A549 (cell line): ENCODE measurements at regions not wholly inside any gene's neighbourhood (a gene's known extent, or its start where the extent isn't known, plus 50 kb on each side); places are given as distances from the start of the nearest gene placed in this dataset.

Source experiments
- ATAC-seq, 2 experiments: fragments of 200-7000 bp in 1 of 2; fragments of >200 bp in 1 of 2; cut with Nextera tagmentation in 1 of 2; cut with Tn5 transposase in 1 of 2; 3 replicates each; pipeline versions ENCODE4 v1.8.0 to v1.9.1; 2018 to 2020; ENCODE audit warnings: mild to moderate bottlenecking in 1 of 2, moderate library complexity in 1 of 2
- CTCF ChIA-PET: fragments of 300-600 bp; sonication (Branson Sonifier 250); formaldehyde crosslinking; extraction: SDS; loops from one replicate; lab custom pipeline; 2021; ENCODE audit warnings: antibody characterized with exemption, inconsistent platforms; lab: Yijun Ruan, JAX
- POLR2A ChIA-PET: fragments of 350-600 bp; formaldehyde crosslinking; extraction: SDS; loops from one replicate; lab custom pipeline; 2021; ENCODE audit warnings: antibody characterized with exemption, inconsistent platforms; lab: Yijun Ruan, JAX
- DNase-seq, 2 experiments: peaks; one replicate each; pipeline versions ENCODE4 v3.0.0 to v3.0.0-alpha.2; 2011 to 2016; ENCODE audit warnings: low read depth in 1 of 2, low spot score in 1 of 2
- FAIRE-seq: peaks from 2 replicates; lab custom pipeline; 2011; peaks lifted over from hg19 to GRCh38; lab: Jason Lieb, UNC
- H3K27ac ChIP-seq, 2 experiments: fragments of >200 bp; sonication (Bioruptor Twin); formaldehyde crosslinking; 3 replicates each; pipeline ENCODE4 v1.5.1; 2016 to 2017
- H3K4me1 ChIP-seq: fragments of >200 bp; sonication (Bioruptor Twin); formaldehyde crosslinking; 3 replicates; pipeline ENCODE4 v1.6.1; 2016
- H3K4me2 ChIP-seq: fragments of >200 bp; sonication (Bioruptor Twin); formaldehyde crosslinking; 3 replicates; pipeline ENCODE4 v1.6.1; 2016
- H3K4me3 ChIP-seq: fragments of >200 bp; sonication (Bioruptor Twin); formaldehyde crosslinking; 3 replicates; pipeline ENCODE4 v1.5.1; 2016
- H3K9me3 ChIP-seq: fragments of >200 bp; sonication (Bioruptor Twin); formaldehyde crosslinking; 3 replicates; pipeline ENCODE4 v1.6.1; 2016
- BHLHE40 ChIP-seq: IDR thresholded peaks from 2 replicates; pipeline ENCODE4 v1.6.1; 2012; ENCODE audit warnings: low read depth, low read length, inconsistent platforms
- CBX2 ChIP-seq: fragments of 200-600 bp; sonication (generic); IDR thresholded peaks from 2 replicates; pipeline ENCODE4 v1.6.1; 2016; ENCODE audit warnings: low read depth, mild to moderate bottlenecking, borderline replicate concordance
- CHD2 ChIP-seq: fragments of 150-350 bp; IDR thresholded peaks from 2 replicates; pipeline ENCODE4 v1.6.1; 2014; ENCODE audit warnings: low read length; ENCODE audit not compliant: partially characterized antibody
- CTCF ChIP-seq: fragments of >200 bp; sonication (Bioruptor Twin); formaldehyde crosslinking; IDR thresholded peaks from 3 replicates; pipeline ENCODE4 v1.5.1; 2016
- EP300 ChIP-seq, 2 experiments: fragments of >200 bp; sonication (Bioruptor Twin); formaldehyde crosslinking; IDR thresholded peaks; 2 replicates in 1 of 2; 3 replicates in 1 of 2; pipeline ENCODE4 v1.6.1; 2016 to 2017
- ESRRA ChIP-seq: fragments of 150-350 bp; IDR thresholded peaks from 2 replicates; pipeline ENCODE4 v1.6.1; 2014; ENCODE audit warnings: mild to moderate bottlenecking, low read length, borderline replicate concordance
- FOSL2 ChIP-seq, 2 experiments: fragments of 450-650 bp in 1 of 2; fragments of >200 bp in 1 of 2; sonication (Bioruptor Twin) in 1 of 2; formaldehyde crosslinking; IDR thresholded peaks; 2 replicates each; pipeline versions ENCODE4 v1.5.0 to v1.6.1; 2016 to 2020; ENCODE audit warnings: mild to moderate bottlenecking in 1 of 2, moderate library complexity in 1 of 2
- FOXS1 ChIP-seq: fragments of 250-450 bp; sonication (Bioruptor Pico); IDR thresholded peaks from 2 replicates; pipeline ENCODE4 v1.5.0; 2020; ENCODE audit warnings: mild to moderate bottlenecking, moderate library complexity
- HMGXB4 ChIP-seq: fragments of 250-450 bp; sonication (Bioruptor Pico); IDR thresholded peaks from 2 replicates; pipeline ENCODE4 v1.5.0; 2021; ENCODE audit warnings: mild to moderate bottlenecking, moderate library complexity, borderline replicate concordance
- HOXB13 ChIP-seq: fragments of 250-450 bp; sonication (Bioruptor Pico); IDR thresholded peaks from 2 replicates; pipeline ENCODE4 v1.5.0; 2020; ENCODE audit warnings: low read depth, mild to moderate bottlenecking, moderate library complexity
- MAFK ChIP-seq: fragments of 450-650 bp; IDR thresholded peaks from 2 replicates; pipeline ENCODE4 v1.6.1; 2014; ENCODE audit not compliant: partially characterized antibody
- NPAS2 ChIP-seq: fragments of 250-450 bp; sonication (Bioruptor Pico); IDR thresholded peaks from 2 replicates; pipeline ENCODE4 v1.8.0; 2022; ENCODE audit warnings: mild to moderate bottlenecking, moderate library complexity, borderline replicate concordance
- NR3C1 ChIP-seq: fragments of >200 bp; sonication (Bioruptor Twin); formaldehyde crosslinking; IDR thresholded peaks from 3 replicates; pipeline ENCODE4 v1.6.1; 2017
- POLR2A ChIP-seq: IDR thresholded peaks from 2 replicates; pipeline ENCODE4 v1.6.1; 2012; ENCODE audit warnings: mild to moderate bottlenecking, low read length
- RAD21 ChIP-seq, 2 experiments: fragments of >200 bp in 1 of 2; sonication (Bioruptor Twin) in 1 of 2; formaldehyde crosslinking in 1 of 2; IDR thresholded peaks in 1 of 2; conservative IDR thresholded peaks in 1 of 2; 2 replicates in 1 of 2; 3 replicates in 1 of 2; pipeline ENCODE4 v1.6.1; 2012 to 2018; ENCODE audit warnings: inconsistent platforms in 1 of 2
- USF2 ChIP-seq: fragments of 450-650 bp; IDR thresholded peaks from 2 replicates; pipeline ENCODE4 v1.6.1; 2014; ENCODE audit warnings: antibody characterized with exemption
- ZC3H11A ChIP-seq: fragments of 450-650 bp; IDR thresholded peaks from 2 replicates; pipeline ENCODE4 v1.6.1; 2014; ENCODE audit warnings: antibody characterized with exemption, mild to moderate bottlenecking
- ZNF302 ChIP-seq: fragments of 250-450 bp; sonication (Bioruptor Pico); IDR thresholded peaks from 2 replicates; pipeline ENCODE4 v1.9.0; 2021; ENCODE audit warnings: inconsistent platforms, mild to moderate bottlenecking, moderate library complexity
- WGBS: methylation state at CpG from one replicate; pipeline ENCODE4 v1.1.6; 2017; ENCODE audit errors: missing lambda C conversion rate; 5-methylcytosine and 5-hydroxymethylcytosine counted together
- TF ChIP-seq, protein P1 (sequence below): fragments of 200-600 bp; sonication (generic); IDR thresholded peaks from 2 replicates; pipeline ENCODE4 v1.6.1; 2016; ENCODE audit warnings: antibody characterized with exemption, mild to moderate bottlenecking, moderate library complexity
- TF ChIP-seq, protein P2 (sequence below): IDR thresholded peaks from 2 replicates; pipeline ENCODE4 v1.6.1; 2012; ENCODE audit warnings: low read depth, borderline replicate concordance

GRCh38 chr13:50585674-50586413 lies 257.6 kb downstream of the DLEU7 start:
- peaks cover 14% of the 10 kb centered on the region; the same call in 1 of the 3 replicates for H3K4me1 ChIP-seq
- TF ChIP-seq ZNF302 = no peak
- no peak for TF ChIP-seq MAFK
- TF ChIP-seq, protein P1, sequence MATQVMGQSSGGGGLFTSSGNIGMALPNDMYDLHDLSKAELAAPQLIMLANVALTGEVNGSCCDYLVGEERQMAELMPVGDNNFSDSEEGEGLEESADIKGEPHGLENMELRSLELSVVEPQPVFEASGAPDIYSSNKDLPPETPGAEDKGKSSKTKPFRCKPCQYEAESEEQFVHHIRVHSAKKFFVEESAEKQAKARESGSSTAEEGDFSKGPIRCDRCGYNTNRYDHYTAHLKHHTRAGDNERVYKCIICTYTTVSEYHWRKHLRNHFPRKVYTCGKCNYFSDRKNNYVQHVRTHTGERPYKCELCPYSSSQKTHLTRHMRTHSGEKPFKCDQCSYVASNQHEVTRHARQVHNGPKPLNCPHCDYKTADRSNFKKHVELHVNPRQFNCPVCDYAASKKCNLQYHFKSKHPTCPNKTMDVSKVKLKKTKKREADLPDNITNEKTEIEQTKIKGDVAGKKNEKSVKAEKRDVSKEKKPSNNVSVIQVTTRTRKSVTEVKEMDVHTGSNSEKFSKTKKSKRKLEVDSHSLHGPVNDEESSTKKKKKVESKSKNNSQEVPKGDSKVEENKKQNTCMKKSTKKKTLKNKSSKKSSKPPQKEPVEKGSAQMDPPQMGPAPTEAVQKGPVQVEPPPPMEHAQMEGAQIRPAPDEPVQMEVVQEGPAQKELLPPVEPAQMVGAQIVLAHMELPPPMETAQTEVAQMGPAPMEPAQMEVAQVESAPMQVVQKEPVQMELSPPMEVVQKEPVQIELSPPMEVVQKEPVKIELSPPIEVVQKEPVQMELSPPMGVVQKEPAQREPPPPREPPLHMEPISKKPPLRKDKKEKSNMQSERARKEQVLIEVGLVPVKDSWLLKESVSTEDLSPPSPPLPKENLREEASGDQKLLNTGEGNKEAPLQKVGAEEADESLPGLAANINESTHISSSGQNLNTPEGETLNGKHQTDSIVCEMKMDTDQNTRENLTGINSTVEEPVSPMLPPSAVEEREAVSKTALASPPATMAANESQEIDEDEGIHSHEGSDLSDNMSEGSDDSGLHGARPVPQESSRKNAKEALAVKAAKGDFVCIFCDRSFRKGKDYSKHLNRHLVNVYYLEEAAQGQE = no peak
- TF ChIP-seq CHD2 = no peak
- no peak for TF ChIP-seq ESRRA
- no peak for TF ChIP-seq ZC3H11A
- H3K9me3 ChIP-seq = no peaks in the 10 kb centered on the region
- DNase-seq (no peak), ATAC-seq (no peak), FAIRE-seq (no peak)
- no peak overlapping the region for H3K4me2 ChIP-seq
- H3K27ac ChIP-seq = no peak overlapping the region
- CTCF ChIA-PET = no interaction called here
- H3K4me3 ChIP-seq = no peak overlapping the region
- WGBS = 70% methylated on average over 5 of the region's 6 CpGs
- POLR2A ChIA-PET = no interaction called here

DNA sequence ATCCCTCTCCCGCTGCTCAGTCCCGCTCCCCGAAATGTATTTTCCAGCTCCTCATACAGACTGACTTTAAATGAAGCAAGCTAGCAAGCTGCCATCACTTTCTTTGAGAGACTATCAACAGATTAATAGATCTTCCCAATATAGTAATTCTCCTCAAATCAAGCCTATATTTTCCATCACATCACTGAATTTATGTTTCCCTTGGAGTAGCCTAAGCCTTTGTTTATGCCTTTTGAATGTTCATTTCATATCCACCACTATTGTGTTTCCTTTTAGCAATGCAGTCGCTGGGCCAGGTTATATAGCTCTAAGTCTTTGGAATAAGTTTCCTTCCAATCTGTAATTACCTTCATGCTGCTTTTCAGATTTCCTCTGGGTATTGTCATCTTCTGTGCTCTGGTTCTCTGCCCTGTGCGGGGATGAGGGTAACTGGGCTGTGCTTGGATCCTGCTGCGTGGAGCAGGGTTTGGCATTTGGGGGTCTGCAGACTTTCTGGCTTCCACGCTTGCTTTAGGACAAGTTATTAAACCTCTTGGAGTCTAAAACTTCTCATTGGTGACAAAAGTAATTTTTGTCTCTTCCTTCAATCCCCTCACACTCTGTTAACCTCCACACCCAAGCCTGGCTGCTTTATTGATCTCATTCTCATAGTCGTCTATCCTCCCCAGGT lies 256.9 kb downstream of the DLEU7 start:
- WGBS = 63% methylated on average over 8 of the region's 8 CpGs
- ChIA-PET CTCF (no interaction called here), POLR2A (no interaction called here)
- H3K4me3 ChIP-seq = no peak overlapping the region
- FAIRE-seq (no peak), ATAC-seq (no peak), DNase-seq (no peak)
- no peak overlapping the region for H3K27ac ChIP-seq
- no peak overlapping the region for H3K4me2 ChIP-seq
- H3K9me3 ChIP-seq = no peaks in the 10 kb centered on the region
- TF ChIP-seq RAD21 (conservative IDR thresholded peaks at IDR 0.05 in 1 of 2, IDR thresholded peaks at IDR 0.05 in 1 of 2) (no peak), NR3C1 (no peak), EP300 (IDR thresholded peaks at IDR 0.05) (no peak), CTCF (no peak), BHLHE40 (no peak), ESRRA (no peak), CHD2 (no peak)
- TF ChIP-seq, all 56 proteins: peak for 0
- H3K4me1 ChIP-seq = peaks cover 14% of the 10 kb centered on the region; the same call in 1 of the 3 replicates

- DNase-seq (no peak), FAIRE-seq (no peak), ATAC-seq (no peak)
- CTCF ChIA-PET = no interaction called here
- H3K27ac ChIP-seq = no peak overlapping the region
- POLR2A ChIA-PET = no interaction called here
- 87% methylated on average over 4 of the region's 4 CpGs for WGBS
- H3K9me3 ChIP-seq = no peaks in the 10 kb centered on the region
- H3K4me3 ChIP-seq = no peak overlapping the region
- peaks cover 16% of the 10 kb centered on the region; the same call in 2 of the 3 replicates for H3K4me1 ChIP-seq
- H3K4me2 ChIP-seq = no peak overlapping the region
- TF ChIP-seq, protein P2, sequence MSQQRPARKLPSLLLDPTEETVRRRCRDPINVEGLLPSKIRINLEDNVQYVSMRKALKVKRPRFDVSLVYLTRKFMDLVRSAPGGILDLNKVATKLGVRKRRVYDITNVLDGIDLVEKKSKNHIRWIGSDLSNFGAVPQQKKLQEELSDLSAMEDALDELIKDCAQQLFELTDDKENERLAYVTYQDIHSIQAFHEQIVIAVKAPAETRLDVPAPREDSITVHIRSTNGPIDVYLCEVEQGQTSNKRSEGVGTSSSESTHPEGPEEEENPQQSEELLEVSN = no peak
- TF ChIP-seq HOXB13 (CRISPR knock-in tag) (no peak), CTCF (no peak), CBX2 (no peak), EP300 (IDR thresholded peaks at IDR 0.05) (no peak), POLR2A (no peak), HMGXB4 (CRISPR knock-in tag) (no peak), FOSL2 (IDR thresholded peaks at IDR 0.05) (no peak), FOSL2 (CRISPR knock-in tag; IDR thresholded peaks at IDR 0.05) (no peak), FOXS1 (CRISPR knock-in tag) (no peak), NPAS2 (CRISPR knock-in tag) (no peak), USF2 (no peak)
Measured at GRCh38 chr13:50587115-50587514, 256.4 kb downstream of the DLEU7 start.
